HG03558 (cell line): ENCODE measurements at regions not wholly inside any gene's neighbourhood (a gene's known extent, or its start where the extent isn't known, plus 50 kb on each side); places are given as distances from the start of the nearest gene placed in this dataset.
"Not testable (repeated sequence)": the region's sequence is repeated elsewhere in the genome, so short reads cannot be mapped to it uniquely, and the experiment has no call there.

ENCODE experiments used
- ATAC-seq: cut with Tn5 transposase; IDR thresholded peaks from one replicate; pipeline ENCODE4 v1.9.1; 2021; ENCODE audit warnings: moderate number of reproducible peaks; ENCODE audit not compliant: unreplicated experiment; ENCODE audit errors: extremely low read depth

DNA sequence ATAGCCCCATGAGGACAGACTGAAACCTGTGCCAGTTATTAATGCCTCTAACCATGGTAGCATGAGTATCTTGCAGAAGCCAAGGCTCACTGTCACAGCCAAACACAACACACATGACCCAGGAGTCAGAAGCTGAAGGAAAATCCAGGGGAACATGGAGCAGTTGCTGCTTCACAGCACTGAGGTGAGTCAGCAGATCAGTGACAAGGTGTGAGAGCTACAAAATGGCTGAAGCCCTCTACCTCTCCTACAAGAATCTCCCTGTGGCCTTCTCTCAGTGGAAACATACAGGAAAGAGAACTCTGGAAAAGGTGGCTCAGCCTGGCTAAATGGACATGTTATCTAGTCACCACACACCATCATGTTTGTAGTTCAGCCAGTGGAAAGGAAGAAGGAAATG, 93.5 kb downstream of the NAB1 start:
- no peak for ATAC-seq

DNA sequence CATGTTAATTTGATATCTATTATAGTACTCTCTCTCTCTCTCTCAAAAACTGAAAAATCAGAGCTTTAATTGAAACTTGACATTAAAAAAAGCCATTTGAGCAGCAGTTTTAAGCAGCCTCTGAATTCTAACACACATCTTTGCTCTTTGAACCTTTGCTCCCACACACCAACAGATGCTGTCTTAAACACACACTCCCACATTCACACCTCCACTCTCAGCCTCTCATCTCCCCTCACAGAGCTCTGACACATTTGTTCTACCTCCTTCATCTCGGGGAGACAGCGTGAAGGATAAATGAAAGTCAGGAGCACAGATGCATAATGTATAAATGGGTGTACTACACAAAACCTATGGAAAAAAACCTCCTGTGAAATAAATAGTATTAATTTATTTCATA, 95.2 kb downstream of the NAB1 start:
- ATAC-seq: no peak

- no peak for ATAC-seq
Measured at GRCh38 chr2:190746971-190747761, 98.3 kb downstream of the NAB1 start.

DNA sequence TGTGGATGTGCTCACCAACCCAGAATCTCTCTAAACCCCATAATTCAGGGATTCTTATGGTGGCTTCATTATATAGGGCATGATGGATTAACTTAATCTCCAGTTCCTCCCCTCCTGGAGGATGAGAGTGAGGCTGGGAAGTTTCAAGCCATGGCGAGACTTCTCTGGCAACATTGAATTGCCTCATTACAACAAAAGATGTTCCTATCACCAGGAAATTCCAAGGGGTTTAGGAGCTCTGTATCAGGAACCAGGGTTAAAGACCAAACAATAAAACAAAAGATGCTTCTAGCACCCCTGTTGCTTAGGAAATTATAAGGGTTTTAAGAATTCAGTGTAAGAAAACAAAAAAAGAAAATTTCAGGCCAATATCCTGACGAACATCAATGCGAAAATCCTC, 100.1 kb downstream of the NAB1 start:
- no peak for ATAC-seq

DNA sequence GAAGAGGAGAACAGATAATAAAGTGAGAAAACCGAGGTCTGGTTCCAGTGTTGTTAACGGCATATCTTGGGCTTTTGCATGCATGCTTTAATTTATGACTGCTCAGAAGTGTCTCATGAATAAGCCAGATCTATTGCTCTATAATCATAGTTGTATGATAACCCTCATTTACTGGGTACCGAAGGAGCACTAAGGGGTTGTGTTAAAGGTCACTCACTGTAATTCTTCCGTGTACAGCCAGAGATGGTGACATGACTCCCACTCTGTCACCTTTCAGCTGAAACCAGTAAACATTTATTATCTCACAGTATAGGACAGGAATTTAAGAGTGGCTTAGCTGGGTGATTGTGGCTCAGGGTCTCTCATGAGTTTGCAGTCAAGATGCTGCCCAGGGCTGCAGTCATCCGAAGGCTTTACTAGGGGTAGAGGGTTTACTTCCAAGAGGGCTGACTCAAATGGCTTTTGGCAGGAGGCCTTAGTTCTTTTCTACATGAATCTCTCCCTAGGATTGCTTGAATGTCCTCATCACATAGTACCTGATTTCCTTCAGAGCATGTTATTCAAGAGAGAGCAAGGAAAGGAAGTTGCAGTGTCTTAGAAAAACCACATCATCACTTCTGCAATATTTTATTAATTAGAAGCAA, 107.0 kb downstream of the NAB1 start:
- no peak for ATAC-seq

DNA sequence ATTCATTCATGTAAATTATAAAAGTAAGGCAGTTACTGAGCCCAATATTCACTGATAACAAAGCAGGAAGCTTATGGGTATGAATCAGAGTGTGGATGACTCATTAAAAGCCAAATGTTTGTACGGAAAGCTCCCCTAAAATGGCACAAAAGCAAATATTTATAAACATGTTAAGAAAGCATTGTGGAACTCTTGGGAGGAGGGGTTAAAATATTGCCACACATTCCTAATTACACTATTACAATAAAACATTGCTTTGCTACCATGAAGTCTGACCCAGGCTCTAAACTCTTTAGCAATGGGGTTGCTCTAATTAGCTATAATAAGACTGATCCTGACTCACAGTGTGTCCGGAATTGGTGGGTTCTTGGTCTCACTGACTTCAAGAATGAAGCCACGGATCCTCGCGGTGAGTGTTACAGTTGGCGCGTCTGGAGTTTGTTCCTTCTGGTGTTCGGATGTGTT, 110.9 kb downstream of the NAB1 start:
- ATAC-seq: no peak

DNA sequence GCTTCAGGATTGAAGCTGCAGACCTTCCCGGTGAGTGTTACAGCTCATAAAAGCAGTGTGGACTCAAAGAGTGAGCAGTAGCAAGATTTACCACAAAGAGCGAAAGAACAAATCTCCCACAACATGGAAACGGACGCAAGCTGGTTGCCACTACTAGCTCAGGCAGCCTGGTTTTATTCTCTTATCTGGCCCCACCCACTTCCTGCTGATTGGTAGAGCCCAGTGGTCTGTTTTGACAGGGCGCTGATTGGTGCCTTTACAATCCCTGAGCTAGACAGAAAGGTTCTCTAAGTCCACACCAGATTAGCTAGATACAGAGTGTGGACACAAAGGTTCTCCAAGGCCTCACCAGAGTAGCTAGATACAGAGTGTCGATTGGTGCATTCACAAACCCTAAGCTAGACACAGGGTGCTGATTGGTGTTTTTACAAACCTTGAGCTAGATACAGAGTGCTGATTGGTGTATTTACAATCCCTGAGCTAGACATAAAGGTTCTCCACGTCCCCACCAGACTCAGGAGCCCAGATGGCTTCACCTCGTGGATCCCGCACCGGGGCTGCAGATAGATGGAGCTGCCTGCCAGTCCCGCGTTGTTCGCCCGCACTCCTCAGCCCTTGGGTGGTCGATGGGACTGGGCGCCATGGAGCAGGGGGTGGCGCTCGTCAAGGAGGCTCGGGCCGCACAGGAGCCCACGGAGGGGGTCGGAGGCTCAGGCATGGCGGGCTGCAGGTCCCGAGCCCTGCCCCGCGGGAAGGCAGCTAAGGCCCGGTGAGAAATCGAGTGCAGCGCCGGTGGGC, 111.7 kb downstream of the NAB1 start:
- ATAC-seq: not testable (repeated sequence)

DNA sequence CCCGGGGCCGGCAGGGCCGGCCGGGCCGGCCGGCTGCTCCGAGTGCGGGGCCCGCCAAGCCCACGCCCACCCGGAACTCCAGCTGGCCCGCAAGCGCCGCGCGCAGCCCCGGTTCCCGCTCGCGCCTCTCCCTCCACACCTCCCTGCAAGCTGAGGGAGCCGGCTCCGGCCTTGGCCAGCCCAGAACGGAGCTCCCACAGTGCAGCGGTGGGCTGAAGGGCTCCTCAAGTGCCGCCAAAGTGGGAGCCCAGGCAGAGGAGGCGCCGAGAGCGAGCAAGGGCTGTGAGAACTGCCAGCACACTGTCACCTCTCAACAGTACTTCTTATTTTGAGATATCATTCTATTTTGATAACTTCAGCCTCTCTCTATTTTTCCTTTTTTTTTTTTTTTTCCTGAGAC, 112.3 kb downstream of the NAB1 start:
- not testable (repeated sequence) for ATAC-seq

- no peak for ATAC-seq
Measured at GRCh38 chr2:190762566-190762965, 113.7 kb downstream of the NAB1 start.

- ATAC-seq: no peak
Measured at GRCh38 chr2:190763100-190763499, 114.2 kb downstream of the NAB1 start.

DNA sequence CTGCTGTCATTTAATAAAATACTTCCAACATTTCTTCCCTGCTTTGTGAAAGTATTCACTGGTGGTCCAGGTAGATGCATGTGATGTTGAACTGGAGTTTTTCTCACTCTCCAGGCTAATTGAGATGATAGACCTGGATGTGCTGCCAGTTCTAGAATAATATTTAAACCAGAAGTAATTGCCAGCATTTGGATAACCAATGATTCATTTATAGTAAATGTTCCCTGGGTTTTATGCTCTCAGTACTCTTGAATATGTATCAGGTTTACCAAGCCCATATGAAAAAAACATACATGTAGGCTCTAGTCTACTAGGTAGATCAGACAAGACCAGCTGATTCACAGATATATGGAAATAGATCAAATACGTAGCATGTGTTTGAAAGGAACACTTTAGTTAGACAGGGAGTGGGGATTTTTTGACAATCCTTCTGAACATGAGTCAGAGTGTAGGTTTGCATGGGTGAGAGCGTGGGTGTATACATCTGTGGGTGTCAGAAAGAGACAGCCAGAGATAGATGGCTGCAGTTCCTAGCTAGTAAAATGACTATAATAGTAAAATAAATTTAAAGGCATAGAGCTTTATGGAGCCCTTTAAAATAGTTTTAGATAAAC, 115.1 kb downstream of the NAB1 start:
- ATAC-seq: peak; percentile 80

GRCh38 chr2:190765386-190766173, 115.0 kb upstream of the GLS start:
- no peak for ATAC-seq

DNA sequence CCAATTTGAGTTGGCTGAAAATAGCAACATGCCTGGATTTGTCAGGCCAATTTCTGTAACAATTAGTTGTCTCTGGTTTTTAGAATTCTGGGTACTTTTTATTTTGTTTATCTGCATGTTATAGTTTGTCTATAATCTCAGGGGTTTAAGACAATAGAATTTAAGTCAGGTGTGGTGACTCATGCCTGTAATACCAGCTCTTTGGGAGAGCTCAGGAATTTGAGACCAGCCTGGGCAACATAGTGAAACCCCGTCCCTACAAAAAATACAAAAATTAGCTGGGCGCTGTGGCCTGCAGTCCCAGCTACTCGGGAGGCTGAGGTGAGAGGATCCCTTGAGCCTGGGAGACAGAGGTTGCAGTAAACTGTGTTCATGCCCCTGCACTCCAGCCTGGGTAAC, 114.4 kb upstream of the GLS start:
- no peak for ATAC-seq

DNA sequence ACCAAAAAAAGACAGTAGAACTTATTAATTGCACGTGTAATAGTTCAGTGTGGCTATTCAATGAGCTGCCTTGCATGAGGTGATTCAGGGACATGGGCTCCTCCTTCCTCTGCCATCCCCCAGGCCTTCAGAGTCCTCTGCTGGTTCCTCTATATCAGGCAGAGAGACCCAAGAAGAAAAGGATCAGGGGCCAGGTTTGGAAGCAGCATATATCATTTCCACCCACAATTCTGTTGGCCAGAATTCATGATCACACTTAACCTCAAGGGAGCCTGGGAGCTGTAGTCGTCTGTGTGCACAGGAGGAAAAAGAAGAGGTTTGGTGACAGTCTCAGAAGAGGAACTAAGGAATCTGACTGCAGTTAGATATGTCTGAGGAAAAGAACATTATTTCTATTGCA, 114.0 kb upstream of the GLS start:
- ATAC-seq: no peak

DNA sequence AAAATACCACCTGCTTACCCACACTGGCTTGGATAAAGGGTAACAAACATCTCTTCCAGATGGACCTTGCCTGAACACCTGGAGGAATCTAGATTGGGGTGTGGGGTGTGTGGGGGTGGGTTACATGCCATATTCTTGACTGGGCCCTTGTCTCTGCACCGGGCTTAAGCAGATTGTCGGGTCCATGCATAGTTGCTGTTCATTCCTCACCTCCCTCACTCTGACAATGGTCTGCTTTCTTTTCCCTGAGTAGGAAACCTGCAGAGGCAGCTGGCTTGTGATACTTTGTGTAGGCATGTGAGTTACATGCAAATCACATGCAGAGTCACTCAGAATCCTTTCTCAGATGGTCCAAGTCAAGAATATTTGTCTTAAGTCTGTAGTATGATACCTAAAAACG, 112.8 kb upstream of the GLS start:
- no peak for ATAC-seq

- ATAC-seq: no peak
Measured at GRCh38 chr2:190769258-190769657, 111.4 kb upstream of the GLS start.

DNA sequence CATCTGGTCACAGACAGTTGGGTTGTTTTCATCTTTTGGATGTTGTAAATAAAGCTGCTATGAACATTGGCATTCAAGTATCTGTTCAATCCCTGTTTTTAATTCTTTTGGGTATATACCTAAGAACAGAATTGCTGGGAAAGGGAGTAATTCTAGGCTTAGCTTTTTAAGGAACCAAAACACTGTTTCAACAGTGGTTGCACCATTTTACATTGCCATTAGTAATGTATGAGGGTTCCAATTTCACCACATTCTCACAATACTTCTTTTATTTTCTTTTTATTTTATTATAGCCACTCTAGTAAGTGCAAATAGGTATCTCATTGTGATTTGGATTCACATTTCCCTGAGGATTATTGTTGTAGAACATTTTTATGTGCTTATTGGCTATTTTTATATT, 108.9 kb upstream of the GLS start:
- no peak for ATAC-seq

DNA sequence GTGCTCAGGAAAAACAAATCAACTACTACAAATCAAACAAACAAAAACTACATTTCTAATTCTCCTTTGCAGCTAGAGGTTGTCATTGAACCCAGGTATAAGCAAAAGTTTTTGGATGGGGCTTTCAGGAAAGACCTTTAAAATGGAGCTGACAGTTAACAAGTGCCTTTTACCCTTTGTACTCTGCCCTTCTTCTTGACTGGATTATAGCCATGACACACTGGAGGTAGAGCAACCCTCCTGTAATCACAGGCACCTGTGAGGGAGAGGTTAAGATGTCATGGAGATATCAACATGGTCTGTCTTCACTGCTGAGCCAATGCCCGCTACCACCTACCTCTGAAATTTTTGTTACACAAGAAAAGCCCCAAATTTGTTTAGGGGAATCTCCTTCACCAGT, 100.0 kb upstream of the GLS start:
- no peak for ATAC-seq

DNA sequence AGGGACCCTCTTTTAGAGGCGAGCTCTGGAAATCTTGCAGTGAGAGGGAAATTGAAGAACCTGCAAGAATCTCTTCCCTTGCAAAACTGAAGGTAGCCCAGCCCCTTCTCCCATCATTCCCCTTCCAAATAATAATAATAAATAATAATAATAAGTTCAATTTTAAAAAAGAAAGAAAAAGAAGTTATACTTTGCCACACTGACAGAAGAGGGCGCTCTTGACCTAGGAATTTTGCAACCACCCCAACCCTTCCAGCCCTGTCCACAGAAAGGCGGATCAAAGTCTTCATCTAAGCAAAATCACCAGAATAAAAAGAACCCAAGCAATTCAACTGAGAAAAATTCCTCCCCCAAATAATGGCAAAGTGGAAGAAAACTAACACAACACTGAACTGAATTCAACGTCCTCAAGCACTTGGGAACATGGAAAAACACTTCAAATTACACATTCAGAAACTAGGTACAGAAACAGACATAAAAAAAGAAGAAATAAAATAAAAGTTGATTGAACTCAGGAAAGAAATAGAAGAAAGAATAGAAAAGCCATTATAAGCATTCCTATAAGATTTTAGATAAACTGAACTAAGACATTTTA, 98.9 kb upstream of the GLS start:
- ATAC-seq: no peak

DNA sequence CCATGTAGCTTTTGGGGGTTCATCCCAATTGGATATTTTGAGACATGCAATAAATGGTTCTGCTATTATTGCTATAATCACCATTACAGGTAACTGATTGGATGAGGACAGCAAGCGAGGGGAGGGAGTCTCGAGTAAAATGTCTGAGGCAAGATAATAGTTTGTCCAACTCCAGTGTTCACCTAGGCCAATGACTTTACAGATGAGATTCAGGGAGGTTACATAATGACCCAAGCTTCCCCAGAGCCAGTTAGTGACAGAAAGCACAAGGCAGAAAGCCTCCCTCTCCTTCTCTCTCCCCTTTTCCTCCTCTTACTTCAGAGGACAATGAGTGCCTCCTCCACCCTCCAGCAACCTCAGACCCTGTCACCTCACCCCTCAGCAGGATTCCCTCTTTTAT, 98.4 kb upstream of the GLS start:
- no peak for ATAC-seq
